ENCODE measurements at regions not wholly inside any gene's neighbourhood (a gene's known extent, or its start where the extent isn't known, plus 50 kb on each side); places are given as distances from the start of the nearest gene placed in this dataset.
A peak's percentile ranks its signal among the peaks of the same experiment; 100 is the strongest.

DNA sequence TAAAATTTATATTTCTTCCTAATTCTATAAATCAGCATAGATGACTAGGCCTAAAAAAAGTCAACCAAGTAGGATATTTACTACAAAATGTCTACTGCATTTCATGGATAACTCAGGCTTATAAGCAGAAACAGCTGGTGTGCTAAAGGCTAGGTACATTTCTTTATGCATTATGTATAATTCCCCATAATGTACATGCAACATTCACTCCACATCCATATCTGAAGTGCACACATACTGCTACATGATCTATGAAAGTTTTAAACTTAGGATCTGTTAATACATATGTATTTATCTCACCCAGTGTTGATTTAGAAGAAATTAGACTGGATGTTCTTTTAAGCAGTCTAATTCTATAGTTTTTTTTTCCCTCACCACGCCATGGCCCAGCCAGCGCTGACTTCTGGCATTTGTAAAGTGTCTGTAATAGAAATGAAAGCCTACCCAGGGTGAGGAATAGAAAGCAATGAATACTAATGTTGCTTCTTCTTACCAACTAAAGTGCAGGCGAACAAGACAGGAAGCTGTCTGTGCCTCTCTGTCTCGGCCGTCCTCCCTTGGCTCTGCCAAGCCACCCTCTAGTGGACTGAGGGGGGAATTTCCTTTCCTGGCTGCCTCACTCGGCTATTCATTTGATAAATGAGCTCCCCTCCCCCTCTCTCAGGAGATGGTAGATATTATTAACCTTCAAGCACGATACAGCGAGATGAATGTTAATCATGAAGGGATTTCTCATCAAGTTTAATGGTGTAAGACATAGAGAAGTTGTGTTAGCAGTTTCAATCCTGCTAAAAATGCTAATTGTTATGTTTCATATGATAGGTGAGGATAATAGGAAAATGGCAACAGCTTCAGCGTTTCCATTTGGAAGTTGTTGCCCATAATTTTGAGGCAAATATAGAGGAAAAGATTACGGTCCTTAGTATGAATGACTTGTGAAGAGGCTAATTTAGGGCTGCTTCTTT, 384.5 kb downstream of the MTX2 start:
- Histone ChIP-seq H3K27ac (no peak overlapping the region), H3K4me3 (ENCODE audit: low read depth, low read length) (no peak overlapping the region), H3K36me3 (no peaks in the 10 kb centered on the region), H3K9me3 (ENCODE audit: severe bottlenecking) (no peaks in the 10 kb centered on the region), H3K27me3 (ENCODE audit: insufficient read depth, low read depth, severe bottlenecking) (no peaks in the 10 kb centered on the region)
- TF ChIP-seq, protein P1, sequence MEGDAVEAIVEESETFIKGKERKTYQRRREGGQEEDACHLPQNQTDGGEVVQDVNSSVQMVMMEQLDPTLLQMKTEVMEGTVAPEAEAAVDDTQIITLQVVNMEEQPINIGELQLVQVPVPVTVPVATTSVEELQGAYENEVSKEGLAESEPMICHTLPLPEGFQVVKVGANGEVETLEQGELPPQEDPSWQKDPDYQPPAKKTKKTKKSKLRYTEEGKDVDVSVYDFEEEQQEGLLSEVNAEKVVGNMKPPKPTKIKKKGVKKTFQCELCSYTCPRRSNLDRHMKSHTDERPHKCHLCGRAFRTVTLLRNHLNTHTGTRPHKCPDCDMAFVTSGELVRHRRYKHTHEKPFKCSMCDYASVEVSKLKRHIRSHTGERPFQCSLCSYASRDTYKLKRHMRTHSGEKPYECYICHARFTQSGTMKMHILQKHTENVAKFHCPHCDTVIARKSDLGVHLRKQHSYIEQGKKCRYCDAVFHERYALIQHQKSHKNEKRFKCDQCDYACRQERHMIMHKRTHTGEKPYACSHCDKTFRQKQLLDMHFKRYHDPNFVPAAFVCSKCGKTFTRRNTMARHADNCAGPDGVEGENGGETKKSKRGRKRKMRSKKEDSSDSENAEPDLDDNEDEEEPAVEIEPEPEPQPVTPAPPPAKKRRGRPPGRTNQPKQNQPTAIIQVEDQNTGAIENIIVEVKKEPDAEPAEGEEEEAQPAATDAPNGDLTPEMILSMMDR (IDR thresholded peaks at IDR 0.05; ENCODE audit: low read depth, low read length): peak; percentile 76
- peak; percentile 84 for DNase-seq

DNA sequence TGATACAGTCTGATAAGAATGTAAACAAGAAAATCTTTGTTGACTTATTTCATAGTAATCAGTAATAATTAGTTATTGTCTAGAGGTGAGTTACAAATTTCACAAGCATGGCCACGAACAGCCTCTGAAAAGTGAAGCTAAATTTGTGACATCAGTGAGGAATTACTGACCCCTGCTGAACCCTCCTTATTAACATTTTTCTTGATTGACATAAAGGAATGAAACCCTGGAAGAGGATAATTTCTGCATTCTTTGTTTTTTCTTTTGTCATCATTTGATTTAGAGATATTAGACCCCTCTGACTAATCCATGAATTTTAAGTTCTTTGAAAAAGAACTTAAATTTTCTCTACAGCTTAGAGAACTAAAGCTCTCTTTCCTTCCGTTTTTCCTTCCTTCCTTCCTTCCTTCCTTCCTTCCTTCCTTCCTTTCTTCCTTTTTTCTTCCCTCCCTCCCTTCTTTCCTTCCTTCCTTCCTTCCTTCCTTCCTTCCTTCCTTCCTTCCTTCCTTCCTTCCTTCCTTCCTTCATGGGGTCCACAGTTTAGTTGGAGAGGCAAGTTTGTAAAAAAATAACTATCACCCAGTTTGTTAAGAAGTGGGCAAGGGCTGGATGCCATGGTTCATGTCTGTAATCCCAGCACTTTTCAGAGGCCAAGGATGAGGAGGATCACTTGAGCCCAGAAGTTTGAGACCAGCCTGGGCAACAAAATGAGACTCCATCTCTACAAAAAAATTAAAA, 387.0 kb downstream of the MTX2 start:
- Histone ChIP-seq H3K4me3 (ENCODE audit: low read depth, low read length) (no peak overlapping the region), H3K27me3 (ENCODE audit: insufficient read depth, low read depth, severe bottlenecking) (no peaks in the 10 kb centered on the region), H3K36me3 (no peaks in the 10 kb centered on the region), H3K9me3 (ENCODE audit: severe bottlenecking) (no peaks in the 10 kb centered on the region), H3K27ac (no peak overlapping the region)
- TF ChIP-seq, protein P1 (IDR thresholded peaks at IDR 0.05; ENCODE audit: low read depth, low read length): no peak
- DNase-seq: no peak

DNA sequence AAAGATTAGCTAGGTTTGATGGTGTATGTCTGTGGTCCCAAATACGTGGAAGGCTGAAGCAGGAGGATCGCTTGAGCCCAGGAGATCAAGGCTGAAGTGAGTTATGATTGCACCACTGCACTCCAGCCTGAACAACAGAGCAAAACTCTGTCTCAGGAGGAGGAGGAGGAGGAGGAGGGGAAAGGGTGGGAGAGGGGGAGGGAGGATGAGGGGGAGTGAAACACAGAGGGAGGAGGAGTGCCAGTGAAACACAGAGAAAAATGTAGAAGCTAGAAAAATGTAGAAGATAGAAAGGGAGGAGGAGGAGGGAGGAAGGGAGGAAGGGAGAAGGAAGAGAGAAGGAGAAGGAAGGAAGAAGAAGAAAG, 387.5 kb downstream of the MTX2 start:
- Histone ChIP-seq H3K27me3 (ENCODE audit: insufficient read depth, low read depth, severe bottlenecking) (no peaks in the 10 kb centered on the region), H3K9me3 (ENCODE audit: severe bottlenecking) (no peaks in the 10 kb centered on the region), H3K36me3 (no peaks in the 10 kb centered on the region), H3K4me3 (ENCODE audit: low read depth, low read length) (no peak overlapping the region), H3K27ac (no peak overlapping the region)
- no peak for DNase-seq
- TF ChIP-seq, protein P1 (IDR thresholded peaks at IDR 0.05; ENCODE audit: low read depth, low read length): no peak

DNA sequence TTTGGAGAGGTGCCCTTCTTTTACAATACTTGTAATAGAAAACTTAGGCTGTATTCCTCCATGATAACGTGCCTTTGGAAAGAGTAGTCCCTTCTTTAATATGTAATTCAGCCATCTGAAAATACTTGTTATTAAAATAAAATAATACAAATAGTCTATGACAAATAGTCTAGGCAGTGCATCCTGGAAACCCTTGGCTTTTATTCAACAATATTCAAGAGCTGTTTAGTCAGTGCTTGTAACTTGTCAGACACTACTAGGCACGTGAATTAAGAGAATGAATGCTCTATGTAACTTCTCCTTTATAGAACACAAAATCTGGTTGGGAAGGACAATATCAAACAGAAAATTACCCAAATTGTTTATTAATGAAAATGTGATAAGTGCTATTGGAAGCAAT, 388.2 kb downstream of the MTX2 start:
- no peaks in the 10 kb centered on the region for H3K27me3 ChIP-seq (ENCODE audit: insufficient read depth, low read depth, severe bottlenecking)
- H3K9me3 ChIP-seq (ENCODE audit: severe bottlenecking): no peaks in the 10 kb centered on the region
- H3K4me3 ChIP-seq (ENCODE audit: low read depth, low read length): no peak overlapping the region
- no peaks in the 10 kb centered on the region for H3K36me3 ChIP-seq
- no peak for DNase-seq
- H3K27ac ChIP-seq: no peak overlapping the region
- TF ChIP-seq, protein P1 (IDR thresholded peaks at IDR 0.05; ENCODE audit: low read depth, low read length): no peak

DNA sequence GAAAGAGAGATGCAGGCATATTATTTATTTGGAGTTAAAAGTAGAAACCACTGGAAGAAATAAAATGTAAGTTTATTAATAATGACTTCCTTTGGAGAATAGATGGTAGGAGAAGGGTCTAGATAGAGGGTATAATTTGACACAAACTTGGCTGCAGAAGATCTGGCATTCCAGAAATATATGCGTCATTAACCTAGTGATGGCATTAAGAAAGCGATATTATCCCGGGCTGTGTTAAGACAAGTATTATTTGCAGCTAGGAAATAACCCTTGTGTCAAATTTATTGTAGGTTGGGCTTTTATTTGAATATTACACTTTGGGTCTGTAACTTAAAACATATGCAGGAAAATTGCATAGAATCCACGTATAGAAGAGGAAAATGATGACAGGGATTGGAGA, 389.5 kb downstream of the MTX2 start:
- H3K27me3 ChIP-seq (ENCODE audit: insufficient read depth, low read depth, severe bottlenecking): no peaks in the 10 kb centered on the region
- no peak overlapping the region for H3K27ac ChIP-seq
- no peaks in the 10 kb centered on the region for H3K9me3 ChIP-seq (ENCODE audit: severe bottlenecking)
- H3K4me3 ChIP-seq (ENCODE audit: low read depth, low read length): no peak overlapping the region
- no peaks in the 10 kb centered on the region for H3K36me3 ChIP-seq
- TF ChIP-seq, protein P1 (IDR thresholded peaks at IDR 0.05; ENCODE audit: low read depth, low read length): no peak
- no peak for DNase-seq

Data from WERI-Rb-1 (cell line).